Lung (tissue), 11 donors: ENCODE measurements at regions not wholly inside any gene's neighbourhood (a gene's known extent, or its start where the extent isn't known, plus 50 kb on each side); places are given as distances from the start of the nearest gene placed in this dataset.
A peak's percentile ranks its signal among the peaks of the same experiment; 100 is the strongest.

ENCODE experiments used
- ATAC-seq: fragments of 200-7000 bp; cut with Tn5 transposase; one replicate; pipeline ENCODE4 v1.9.1; 2020; ENCODE audit warnings: moderate number of reproducible peaks; ENCODE audit not compliant: insufficient read depth, low FRiP score
- DNase-seq, 3 donors: peaks; one replicate each; pipeline ENCODE4 v3.0.0-alpha.2; 2013 to 2017
- H3K27ac ChIP-seq, 2 donors: one replicate each; pipeline ENCODE4 v1.5.1; 2013; ENCODE audit warnings: mild to moderate bottlenecking in 2 of 2, moderate library complexity in 2 of 2, control low read depth in 1 of 2, inconsistent platforms in 1 of 2, low read depth in 1 of 2, low read length in 1 of 2
- H3K27me3 ChIP-seq, 3 donors: one replicate each; pipeline ENCODE4 v1.5.1; 2013; ENCODE audit warnings: low read length in 2 of 3; ENCODE audit not compliant: control insufficient read depth in 3 of 3, insufficient read depth in 3 of 3
- H3K36me3 ChIP-seq, 4 donors: one replicate each; pipeline ENCODE4 v1.5.1; 2013; ENCODE audit warnings: low read length in 4 of 4, mild to moderate bottlenecking in 1 of 4, moderate library complexity in 1 of 4; ENCODE audit not compliant: control insufficient read depth in 4 of 4, insufficient read depth in 4 of 4
- H3K4me1 ChIP-seq, 5 donors: one replicate each; pipeline ENCODE4 v1.5.1; 2013; ENCODE audit warnings: low read length in 5 of 5, mild to moderate bottlenecking in 2 of 5, moderate library complexity in 1 of 5; ENCODE audit not compliant: control insufficient read depth in 5 of 5, insufficient read depth in 5 of 5
- H3K4me3 ChIP-seq: one replicate; pipeline ENCODE4 v1.5.1; 2013; ENCODE audit warnings: mild to moderate bottlenecking, control low read depth, moderate library complexity
- H3K9ac ChIP-seq, 2 donors: one replicate each; pipeline ENCODE4 v1.5.1; 2013; ENCODE audit warnings: low read length in 2 of 2, control low read depth in 1 of 2; ENCODE audit not compliant: insufficient read depth in 1 of 2
- H3K9me3 ChIP-seq, 4 donors: one replicate each; pipeline ENCODE4 v1.5.1; 2013; ENCODE audit warnings: low read length in 3 of 4, mild to moderate bottlenecking in 1 of 4, moderate library complexity in 1 of 4; ENCODE audit not compliant: control insufficient read depth in 4 of 4, insufficient read depth in 3 of 4
- WGBS, 2 donors: extraction: QIAGEN DNeasy Blood & Tissue Kit; methylation state at CpG; one replicate each; pipeline ENCODE4 v1.1.7; 2013; 5-methylcytosine and 5-hydroxymethylcytosine counted together
- TF ChIP-seq, protein P1 (sequence below): IDR thresholded peaks from 2 replicates; pipeline ENCODE4 v1.5.1; 2012; ENCODE audit warnings: mild to moderate bottlenecking; ENCODE audit errors: control extremely low read depth, extremely low read depth
- donor health status: control.
- donor health status: control.
- donor health status: Bipolar disorder and iron deficiency.
- donor health status: healthy.
- donor health status: DM: yes; HTN: yes; CAD: no.

- DNase-seq (no peak), ATAC-seq (no peak)
- WGBS, 2 donors = 71 to 83% methylated on average over 2 of the region's 2 CpGs
- Histone ChIP-seq H3K27me3 (no peaks in the 10 kb centered on the region), H3K4me1 (no peaks in the 10 kb centered on the region), H3K9me3 (peaks cover 0 to 5% (median 2%) of the 10 kb centered on the region in 4 donors), H3K36me3 (no peaks in the 10 kb centered on the region), H3K4me3 (no peak overlapping the region), H3K9ac (no peak overlapping the region), H3K27ac (no peak overlapping the region)
- TF ChIP-seq, protein P1, sequence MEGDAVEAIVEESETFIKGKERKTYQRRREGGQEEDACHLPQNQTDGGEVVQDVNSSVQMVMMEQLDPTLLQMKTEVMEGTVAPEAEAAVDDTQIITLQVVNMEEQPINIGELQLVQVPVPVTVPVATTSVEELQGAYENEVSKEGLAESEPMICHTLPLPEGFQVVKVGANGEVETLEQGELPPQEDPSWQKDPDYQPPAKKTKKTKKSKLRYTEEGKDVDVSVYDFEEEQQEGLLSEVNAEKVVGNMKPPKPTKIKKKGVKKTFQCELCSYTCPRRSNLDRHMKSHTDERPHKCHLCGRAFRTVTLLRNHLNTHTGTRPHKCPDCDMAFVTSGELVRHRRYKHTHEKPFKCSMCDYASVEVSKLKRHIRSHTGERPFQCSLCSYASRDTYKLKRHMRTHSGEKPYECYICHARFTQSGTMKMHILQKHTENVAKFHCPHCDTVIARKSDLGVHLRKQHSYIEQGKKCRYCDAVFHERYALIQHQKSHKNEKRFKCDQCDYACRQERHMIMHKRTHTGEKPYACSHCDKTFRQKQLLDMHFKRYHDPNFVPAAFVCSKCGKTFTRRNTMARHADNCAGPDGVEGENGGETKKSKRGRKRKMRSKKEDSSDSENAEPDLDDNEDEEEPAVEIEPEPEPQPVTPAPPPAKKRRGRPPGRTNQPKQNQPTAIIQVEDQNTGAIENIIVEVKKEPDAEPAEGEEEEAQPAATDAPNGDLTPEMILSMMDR = no peak
Measured at GRCh38 chr13:64867856-64868255, 2362.3 kb downstream of the PCDH9 start.

DNA sequence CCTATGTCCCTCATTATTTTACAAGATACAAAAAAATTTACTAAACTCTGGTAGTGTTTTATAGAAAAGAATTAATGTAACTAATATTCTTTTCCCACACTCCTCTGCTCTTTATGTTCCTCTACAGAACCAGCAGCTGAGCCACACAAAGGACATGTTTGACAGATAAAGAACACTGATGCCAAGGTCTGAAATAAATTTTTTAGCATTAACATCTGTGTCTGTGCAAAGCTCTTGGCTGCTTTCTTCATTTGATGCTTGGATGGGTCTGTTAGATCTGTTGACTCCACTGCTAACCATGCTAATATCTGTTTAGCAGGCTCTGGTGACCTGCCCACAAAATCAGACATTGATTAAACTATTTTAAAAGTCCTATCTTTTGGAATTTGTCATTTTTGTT, 2363.8 kb downstream of the PCDH9 start:
- no peaks in the 10 kb centered on the region for H3K27me3 ChIP-seq
- TF ChIP-seq, protein P1 = no peak
- no peaks in the 10 kb centered on the region for H3K36me3 ChIP-seq
- no peak overlapping the region for H3K4me3 ChIP-seq
- peaks cover 0 to 5% (median 2%) of the 10 kb centered on the region in 4 donors for H3K9me3 ChIP-seq
- ATAC-seq (no peak), DNase-seq (peak in 2 of 3 donors; percentile 13 to 39)
- no peaks in the 10 kb centered on the region for H3K4me1 ChIP-seq
- H3K27ac ChIP-seq = no peak overlapping the region
- H3K9ac ChIP-seq = no peak overlapping the region

GRCh38 chr13:64855506-64855905, 2374.6 kb downstream of the PCDH9 start:
- DNase-seq (peak; percentile 37 to 71 (median 60)), ATAC-seq (no peak)
- no peak overlapping the region for H3K9ac ChIP-seq
- H3K4me3 ChIP-seq = no peak overlapping the region
- TF ChIP-seq, protein P1 = no peak
- peaks cover 0 to 4% (median 0%) of the 10 kb centered on the region in 4 donors for H3K9me3 ChIP-seq
- no peak overlapping the region for H3K27ac ChIP-seq
- H3K4me1 ChIP-seq = no peaks in the 10 kb centered on the region
- no peaks in the 10 kb centered on the region for H3K27me3 ChIP-seq
- H3K36me3 ChIP-seq = no peaks in the 10 kb centered on the region

- ATAC-seq = no peak
Measured at GRCh38 chr13:64850017-64850416, 2380.1 kb downstream of the PCDH9 start.

More at GRCh38 chr13:64850017-64850416, 2380.1 kb downstream of the PCDH9 start:
- Histone ChIP-seq H3K9ac (no peak overlapping the region), H3K27me3 (no peaks in the 10 kb centered on the region), H3K36me3 (no peaks in the 10 kb centered on the region), H3K27ac (no peak overlapping the region), H3K4me3 (no peak overlapping the region), H3K4me1 (no peaks in the 10 kb centered on the region), H3K9me3 (no peaks in the 10 kb centered on the region)
- TF ChIP-seq, protein P1 = no peak
- DNase-seq = peak in 1 of 3 donors; percentile 14
